Activated naive CD8-positive, alpha-beta T cell treated with anti-CD3 and anti-CD28 coated beads for 36 hours (primary cell): ENCODE measurements at regions not wholly inside any gene's neighbourhood (a gene's known extent, or its start where the extent isn't known, plus 50 kb on each side); places are given as distances from the start of the nearest gene placed in this dataset.
"Not testable (repeated sequence)": the region's sequence is repeated elsewhere in the genome, so short reads cannot be mapped to it uniquely, and the experiment has no call there.

Experiments
- DNase-seq: peaks from one replicate; pipeline ENCODE4 v3.0.0; 2021
- H3K27ac Mint-ChIP-seq: one replicate; pipeline ENCODE4 v1.8.0; 2022; ENCODE audit warnings: mild to moderate bottlenecking, moderate library complexity, mixed read lengths
- H3K27me3 Mint-ChIP-seq: one replicate; pipeline ENCODE4 v1.8.0; 2022; ENCODE audit warnings: mild to moderate bottlenecking, mixed read lengths
- H3K36me3 Mint-ChIP-seq: one replicate; pipeline ENCODE4 v1.8.0; 2021; ENCODE audit warnings: mild to moderate bottlenecking, mixed read lengths
- H3K4me1 Mint-ChIP-seq: one replicate; pipeline ENCODE4 v1.8.0; 2021; ENCODE audit warnings: mixed read lengths
- H3K4me3 Mint-ChIP-seq: one replicate; pipeline ENCODE4 v1.8.0; 2022; ENCODE audit warnings: mild to moderate bottlenecking, moderate library complexity, mixed read lengths
- H3K9me3 Mint-ChIP-seq: one replicate; pipeline ENCODE4 v1.8.0; 2022; ENCODE audit warnings: mixed read lengths

DNA sequence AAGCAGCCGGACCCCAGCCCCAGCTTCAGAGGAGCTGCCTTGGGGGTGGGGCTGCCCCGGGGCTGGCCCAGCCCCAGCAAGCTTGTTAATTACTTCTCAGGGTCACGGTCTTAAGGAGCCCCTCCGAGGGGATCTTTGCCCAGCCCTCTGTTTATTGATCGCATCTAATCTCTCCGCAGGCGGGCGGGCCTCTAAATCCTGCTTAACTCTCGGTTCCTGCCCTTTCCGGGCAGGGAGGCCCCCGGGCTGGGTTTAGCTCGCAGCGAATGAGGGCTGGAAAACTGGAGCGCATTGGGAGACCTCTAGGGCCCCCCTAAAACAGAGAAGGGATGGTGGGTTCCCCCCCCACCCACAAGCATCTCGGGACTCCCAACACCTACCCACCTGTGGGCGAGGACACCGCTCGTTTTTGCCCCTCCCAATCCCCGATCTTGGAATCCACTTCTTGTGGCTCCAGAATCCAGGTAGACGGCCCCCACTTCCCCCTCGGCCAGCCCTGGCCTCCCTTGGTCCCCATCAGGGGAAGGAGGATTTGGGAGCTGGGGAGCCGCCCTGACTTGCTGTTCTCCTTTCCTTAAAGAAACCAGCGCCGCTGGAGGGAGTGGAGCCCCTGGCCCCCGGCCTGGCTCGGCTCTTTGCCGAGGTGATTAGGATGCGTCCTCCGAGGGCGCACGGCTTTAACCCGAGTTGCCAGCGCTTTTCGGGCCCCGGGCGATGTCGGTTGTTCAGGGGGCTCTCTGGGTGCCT lies 59.5 kb upstream of the ADGRL1 start:
- H3K4me3 Mint-ChIP-seq = no peak overlapping the region
- H3K4me1 Mint-ChIP-seq = no peaks in the 10 kb centered on the region
- no peaks in the 10 kb centered on the region for H3K36me3 Mint-ChIP-seq
- no peak overlapping the region for H3K27ac Mint-ChIP-seq
- H3K27me3 Mint-ChIP-seq = no peaks in the 10 kb centered on the region
- H3K9me3 Mint-ChIP-seq = no peaks in the 10 kb centered on the region
- DNase-seq = no peak

DNA sequence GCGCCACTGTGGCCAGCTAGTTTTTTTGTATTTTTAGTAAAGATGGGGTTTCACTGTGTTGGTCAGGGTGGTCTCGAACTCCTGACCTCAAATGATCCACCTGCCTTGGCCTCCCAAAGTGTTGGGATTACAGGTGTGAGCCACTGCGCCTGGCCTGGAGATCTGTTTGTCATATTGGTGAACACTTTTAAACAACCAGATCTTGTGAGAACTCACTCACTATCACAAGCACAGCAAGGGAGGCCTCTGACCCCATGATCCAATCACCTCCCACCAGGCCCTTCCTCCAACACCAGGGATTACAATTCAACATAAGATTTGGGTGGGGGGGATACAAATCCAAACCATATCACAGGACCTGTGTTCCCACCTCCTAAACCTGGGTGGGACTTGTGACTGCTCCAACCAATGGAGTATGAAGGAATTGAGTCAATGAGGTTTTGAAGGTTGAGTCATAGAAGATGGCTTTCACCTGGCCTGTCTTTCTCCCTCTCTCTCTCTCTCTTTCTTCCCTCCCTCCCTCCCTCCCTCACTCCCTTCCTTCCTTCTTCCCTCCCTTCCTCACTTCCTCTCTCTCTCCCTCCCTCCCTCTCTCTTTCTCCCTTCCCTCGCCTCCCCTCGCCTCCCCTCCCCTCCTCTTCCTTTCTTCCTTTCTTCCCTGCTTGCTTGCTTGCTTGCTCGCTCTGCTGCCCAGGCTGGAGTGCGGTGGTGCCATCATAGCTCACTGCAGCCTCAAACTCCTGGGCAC lies 50.1 kb upstream of the ADGRL1 start:
- H3K4me1 Mint-ChIP-seq, H3K4me3 Mint-ChIP-seq, H3K9me3 Mint-ChIP-seq, H3K27me3 Mint-ChIP-seq, H3K27ac Mint-ChIP-seq, H3K36me3 Mint-ChIP-seq, DNase-seq: not testable (repeated sequence)
